HepG2 (cell line): ENCODE measurements at regions not wholly inside any gene's neighbourhood (a gene's known extent, or its start where the extent isn't known, plus 50 kb on each side); places are given as distances from the start of the nearest gene placed in this dataset.

Experiments used
- ATAC-seq: fragments of 200-7000 bp; cut with Tn5 transposase; 3 replicates; pipeline ENCODE4 v1.9.1; 2020; ENCODE audit warnings: mild to moderate bottlenecking, moderate library complexity
- BruUV-seq: library from RNA; stranded (reverse); fragments of 400-500 nt; replicated peaks from 2 replicates; lab custom pipeline; 2021; lab: Mats Ljungman, UMichigan
- CTCF ChIA-PET: fragments of 300-600 bp; formaldehyde crosslinking; extraction: SDS; loops from one replicate; lab custom pipeline; 2021; ENCODE audit warnings: low total read pairs, inconsistent platforms, low intra/inter-chr PET ratio; lab: Yijun Ruan, JAX
- POLR2A ChIA-PET: fragments of 350-600 bp; sonication (Branson Sonifier 250); formaldehyde crosslinking; loops from one replicate; lab custom pipeline; 2020; ENCODE audit warnings: antibody characterized with exemption, inconsistent platforms; lab: Yijun Ruan, JAX
- DNase-seq: peaks from one replicate; pipeline ENCODE4 v3.0.0-alpha.2; 2015; ENCODE audit warnings: low spot score
- FAIRE-seq: peaks from 3 replicates; lab custom pipeline; 2011; peaks lifted over from hg19 to GRCh38; lab: Jason Lieb, UNC
- H2AFZ ChIP-seq: one replicate; pipeline ENCODE4 v1.6.1; 2011; ENCODE audit warnings: low read length, inconsistent platforms
- H3K27ac ChIP-seq: fragments of 300-600 bp; 3 replicates; pipeline ENCODE4 v1.8.0; 2011; ENCODE audit warnings: mixed run types, mild to moderate bottlenecking, mixed read lengths, low read length, inconsistent platforms; ENCODE audit not compliant: insufficient read depth; ENCODE audit errors: extremely low read length
- H3K27me3 ChIP-seq, 2 experiments: fragments of 200-600 bp in 1 of 2; 2 replicates in 1 of 2; 3 replicates in 1 of 2; pipeline versions ENCODE4 v1.6.0 to v1.8.0; 2011; ENCODE audit warnings: low read length in 2 of 2, mild to moderate bottlenecking in 2 of 2, moderate library complexity in 2 of 2, inconsistent platforms in 1 of 2; ENCODE audit not compliant: insufficient read depth in 2 of 2, control insufficient read depth in 1 of 2
- H3K36me3 ChIP-seq, 2 experiments: fragments of 200-600 bp in 1 of 2; replicated peaks in 1 of 2; 2 replicates in 1 of 2; 3 replicates in 1 of 2; pipeline versions ENCODE4 v1.5.1 to v1.8.0; 2011; ENCODE audit warnings: low read length in 2 of 2, inconsistent platforms in 1 of 2; ENCODE audit not compliant: insufficient read depth in 2 of 2, control insufficient read depth in 1 of 2
- H3K4me1 ChIP-seq: 2 replicates; pipeline ENCODE4 v1.5.1; 2012; ENCODE audit warnings: low read length, inconsistent platforms; ENCODE audit not compliant: insufficient read depth
- H3K4me2 ChIP-seq: 2 replicates; pipeline ENCODE4 v1.6.0; 2011; ENCODE audit warnings: low read depth, low read length, inconsistent platforms
- H3K4me3 ChIP-seq, 3 experiments: fragments of 200-600 bp in 1 of 3; sonication (generic), shearing (Covaris generic) in 1 of 3; replicated peaks in 1 of 3; 2 replicates each; pipeline ENCODE4 v1.5.1; 2011 to 2016; ENCODE audit warnings: low read length in 3 of 3, inconsistent platforms in 2 of 3, low read depth in 2 of 3, mild to moderate bottlenecking in 2 of 3, control low read depth in 1 of 3, mixed read lengths in 1 of 3; ENCODE audit not compliant: insufficient read depth in 1 of 3
- H3K79me2 ChIP-seq: one replicate; pipeline ENCODE4 v1.6.1; 2011; ENCODE audit warnings: low read length, inconsistent platforms; ENCODE audit not compliant: insufficient read depth
- H3K9ac ChIP-seq: 2 replicates; pipeline ENCODE4 v1.6.0; 2011; ENCODE audit warnings: mild to moderate bottlenecking, low read depth, low read length, inconsistent platforms; ENCODE audit not compliant: insufficient read depth
- H3K9me3 ChIP-seq: 2 replicates; pipeline ENCODE4 v1.5.1; 2012; ENCODE audit warnings: mild to moderate bottlenecking, low read length
- H4K20me1 ChIP-seq: 2 replicates; pipeline ENCODE4 v1.6.0; 2011; ENCODE audit warnings: inconsistent platforms, mild to moderate bottlenecking, low read length, moderate library complexity; ENCODE audit not compliant: insufficient read depth
- CERS6 ChIP-seq: sonication (generic); formaldehyde crosslinking; IDR thresholded peaks from 2 replicates; pipeline ENCODE4 v1.5.0; 2020; ENCODE audit warnings: missing genetic modification reagents
- CREM ChIP-seq, 2 experiments: sonication (generic) in 1 of 2; formaldehyde crosslinking in 1 of 2; IDR thresholded peaks; 2 replicates each; pipeline versions ENCODE4 v1.4.0 to v1.6.1; 2016 to 2020; ENCODE audit warnings: antibody characterized with exemption in 1 of 2, mild to moderate bottlenecking in 1 of 2, missing genetic modification reagents in 1 of 2
- CSRNP1 ChIP-seq: sonication (generic); formaldehyde crosslinking; IDR thresholded peaks from 2 replicates; pipeline ENCODE4 v1.8.1; 2023; ENCODE audit warnings: mild to moderate bottlenecking, missing genetic modification reagents
- EP300 ChIP-seq, 3 experiments: sonication (generic) in 1 of 3; formaldehyde crosslinking in 1 of 3; IDR thresholded peaks; 2 replicates each; pipeline versions ENCODE4 v1.5.1 to v1.6.1; 2011 to 2020; ENCODE audit warnings: low read depth in 2 of 3, low read length in 2 of 3, borderline replicate concordance in 1 of 3, improper control_type of control experiment in 1 of 3, mild to moderate bottlenecking in 1 of 3, missing genetic modification reagents in 1 of 3, moderate library complexity in 1 of 3
- FUBP1 ChIP-seq: sonication (generic); formaldehyde crosslinking; IDR thresholded peaks from 2 replicates; pipeline ENCODE4 v1.5.1; 2020; ENCODE audit warnings: missing genetic modification reagents, mild to moderate bottlenecking, borderline replicate concordance
- IRF1 ChIP-seq: sonication (generic); formaldehyde crosslinking; IDR thresholded peaks from 2 replicates; pipeline ENCODE4 v1.4.0; 2020; ENCODE audit warnings: low read depth, mild to moderate bottlenecking, missing genetic modification reagents
- KDM3A ChIP-seq: IDR thresholded peaks from 2 replicates; pipeline ENCODE4 v1.6.1; 2018; ENCODE audit warnings: low read depth, missing compliant biosample characterization
- NR2C2 ChIP-seq: sonication (generic); formaldehyde crosslinking; IDR thresholded peaks from 2 replicates; pipeline ENCODE4 v1.4.0; 2020; ENCODE audit warnings: missing genetic modification reagents, mild to moderate bottlenecking, moderate library complexity, borderline replicate concordance
- RBAK ChIP-seq: sonication (generic); formaldehyde crosslinking; IDR thresholded peaks from 2 replicates; pipeline ENCODE4 v1.5.1; 2020; ENCODE audit warnings: mild to moderate bottlenecking, missing genetic modification reagents
- RORA ChIP-seq: sonication (generic); formaldehyde crosslinking; IDR thresholded peaks from 2 replicates; pipeline ENCODE4 v1.5.0; 2020; ENCODE audit warnings: mild to moderate bottlenecking, missing genetic modification reagents, moderate library complexity
- SNAPC2 ChIP-seq: sonication (generic); formaldehyde crosslinking; IDR thresholded peaks from 2 replicates; pipeline ENCODE4 v1.8.1; 2022; ENCODE audit warnings: mild to moderate bottlenecking, missing genetic modification reagents
- SUZ12 ChIP-seq: fragments of 150-350 bp; IDR thresholded peaks from 2 replicates; pipeline ENCODE4 v1.6.1; 2014; ENCODE audit warnings: low read depth, low read length
- THAP7 ChIP-seq: sonication (generic); formaldehyde crosslinking; IDR thresholded peaks from 2 replicates; pipeline ENCODE4 v1.8.1; 2023; ENCODE audit warnings: mild to moderate bottlenecking, missing genetic modification reagents
- ZNF350 ChIP-seq: sonication (generic); formaldehyde crosslinking; IDR thresholded peaks from 2 replicates; pipeline ENCODE4 v1.4.0; 2020; ENCODE audit warnings: mild to moderate bottlenecking, low read depth, missing genetic modification reagents, borderline replicate concordance
- ZNF430 ChIP-seq: sonication (generic); formaldehyde crosslinking; IDR thresholded peaks from 2 replicates; pipeline ENCODE4 v1.9.0; 2021; ENCODE audit warnings: mild to moderate bottlenecking, missing genetic modification reagents
- ZNF562 ChIP-seq: sonication (generic); formaldehyde crosslinking; IDR thresholded peaks from 2 replicates; pipeline ENCODE4 v1.8.0; 2022; ENCODE audit warnings: missing genetic modification reagents, borderline replicate concordance
- ZNF597 ChIP-seq: sonication (generic); formaldehyde crosslinking; IDR thresholded peaks from 2 replicates; pipeline ENCODE4 v1.5.0; 2020; ENCODE audit warnings: missing genetic modification reagents
- WGBS: methylation state at CpG from one replicate; pipeline ENCODE4 v1.1.6; 2017; ENCODE audit warnings: low lambda C conversion rate; 5-methylcytosine and 5-hydroxymethylcytosine counted together
- in situ Hi-C: cut with HindIII; loops from 2 replicates; pipeline ENCODE4 v1.10.0; 2017; ENCODE audit warnings: low pct_unique_long_range_greater_than_20kb; ENCODE audit not compliant: extremely low pct_ligation_motif_present
- intact Hi-C: fragments of 100-400 bp; cut with micrococcal nuclease; formaldehyde crosslinking; loops from one replicate; pipeline ENCODE4 v1.10.0; 2022; ENCODE audit not compliant: unreplicated experiment

GRCh38 chr18:67615876-67616275 is 99.4 kb upstream of the DSEL start:
- intact Hi-C loops (no loop called here), in situ Hi-C loops (no loop called here)
- no peak for FAIRE-seq
- Histone ChIP-seq H2AFZ (no peak overlapping the region), H4K20me1 (no peaks in the 10 kb centered on the region; the same call in 1 of the 2 replicates), H3K9me3 (no peaks in the 10 kb centered on the region), H3K4me3 (no peak overlapping the region), H3K4me2 (no peak overlapping the region), H3K79me2 (no peaks in the 10 kb centered on the region), H3K9ac (no peak overlapping the region), H3K4me1 (no peaks in the 10 kb centered on the region), H3K36me3 (no peaks in the 10 kb centered on the region), H3K27ac (no peak overlapping the region), H3K27me3 (no peaks in the 10 kb centered on the region)
- BruUV-seq, result no TSS peak
- ATAC-seq, result no peak
- TF ChIP-seq THAP7 (no peak), ZNF430 (no peak), CREM (IDR thresholded peaks at IDR 0.05) (no peak), CREM (CRISPR knock-in tag; IDR thresholded peaks at IDR 0.05) (no peak), NR2C2 (CRISPR knock-in tag) (no peak), RORA (CRISPR knock-in tag) (no peak), CSRNP1 (no peak), CERS6 (no peak), ZNF350 (CRISPR knock-in tag) (no peak), IRF1 (no peak), SUZ12 (no peak), FUBP1 (CRISPR knock-in tag) (no peak), EP300 (IDR thresholded peaks at IDR 0.05; ENCODE audit: low read depth in 2 of 2, low read length in 2 of 2) (no peak), EP300 (CRISPR knock-in tag; IDR thresholded peaks at IDR 0.05; ENCODE audit: borderline replicate concordance) (no peak), KDM3A (CRISPR knock-in tag) (no peak), ZNF597 (CRISPR knock-in tag) (no peak), ZNF562 (no peak), SNAPC2 (CRISPR knock-in tag) (no peak), RBAK (CRISPR knock-in tag) (no peak)
- no peak for DNase-seq
- POLR2A ChIA-PET, result no interaction called here
- CTCF ChIA-PET, result no interaction called here
- 24% methylated on average over 3 of the region's 3 CpGs for WGBS
